ENCODE measurements at regions not wholly inside any gene's neighbourhood (a gene's known extent, or its start where the extent isn't known, plus 50 kb on each side); places are given as distances from the start of the nearest gene placed in this dataset.

GRCh38 chr3:102085431-102086176 is 236.3 kb downstream of the NFKBIZ start:
- no peak for TF ChIP-seq CTCF (IDR thresholded peaks at IDR 0.05)
- TF ChIP-seq POLR2AphosphoS5 (IDR thresholded peaks at IDR 0.05; ENCODE audit: insufficient read depth in 1 of 2, low read depth in 1 of 2), result no peak
